GM12878 (cell line): ENCODE measurements at regions not wholly inside any gene's neighbourhood (a gene's known extent, or its start where the extent isn't known, plus 50 kb on each side); places are given as distances from the start of the nearest gene placed in this dataset.

Experiments used
- ATAC-seq: fragments of 200-7000 bp; cut with Tn5 transposase; 3 replicates; pipeline ENCODE4 v1.9.1; 2020; ENCODE audit warnings: mild to moderate bottlenecking, moderate library complexity
- BruUV-seq: library from RNA; stranded (reverse); fragments of 400-500 nt; replicated peaks from 2 replicates; lab custom pipeline; 2021; lab: Mats Ljungman, UMichigan
- CTCF ChIA-PET: fragments of 300-600 bp; sonication (Branson Sonifier 250); formaldehyde crosslinking; extraction: SDS; loops from one replicate; lab custom pipeline; 2021; ENCODE audit warnings: inconsistent platforms; lab: Yijun Ruan, JAX
- POLR2A ChIA-PET: fragments of 350-600 bp; formaldehyde crosslinking; extraction: SDS; loops from one replicate; lab custom pipeline; 2021; ENCODE audit warnings: inconsistent platforms; lab: Charles Lee
- RAD21 ChIA-PET: fragments of 300-600 bp; sonication (Branson Sonifier 250); formaldehyde crosslinking; loops from one replicate; lab custom pipeline; 2023; ENCODE audit warnings: antibody characterized with exemption; ENCODE audit not compliant: unreplicated experiment; lab: Charles Lee
- SMC1A ChIA-PET: fragments of 300-600 bp; sonication (Branson Sonifier 250); formaldehyde crosslinking; loops from one replicate; lab custom pipeline; 2023; ENCODE audit not compliant: unreplicated experiment, uncharacterized antibody; lab: Charles Lee
- DNase-seq: peaks from one replicate; pipeline ENCODE4 v3.0.0-alpha.2; 2011; ENCODE audit warnings: low read depth, low spot score
- FAIRE-seq: peaks from 3 replicates; lab custom pipeline; 2011; peaks lifted over from hg19 to GRCh38; lab: Jason Lieb, UNC
- H2AFZ ChIP-seq: 2 replicates; pipeline ENCODE4 v1.6.0; 2011; ENCODE audit warnings: low read depth, low read length, control low read depth; ENCODE audit not compliant: control insufficient read depth
- H3K27ac ChIP-seq: 2 replicates; pipeline ENCODE4 v1.5.1; 2011; ENCODE audit warnings: control low read depth; ENCODE audit not compliant: control insufficient read depth, insufficient read depth
- H3K27me3 ChIP-seq, 2 experiments: replicated peaks in 1 of 2; 2 replicates each; pipeline versions ENCODE4 v1.6.0 to v1.6.1; 2011; ENCODE audit warnings: low read length in 1 of 2; ENCODE audit not compliant: control insufficient read depth in 2 of 2, insufficient read depth in 2 of 2
- H3K36me3 ChIP-seq, 2 experiments: 2 replicates each; pipeline ENCODE4 v1.5.1; 2011; ENCODE audit warnings: low read length in 1 of 2; ENCODE audit not compliant: control insufficient read depth in 2 of 2, insufficient read depth in 2 of 2
- H3K4me1 ChIP-seq: 2 replicates; pipeline ENCODE4 v1.6.1; 2011; ENCODE audit warnings: mild to moderate bottlenecking, low read length, moderate library complexity, mixed read lengths; ENCODE audit not compliant: control insufficient read depth, insufficient read depth
- H3K4me2 ChIP-seq: 2 replicates; pipeline ENCODE4 v1.6.0; 2011; ENCODE audit warnings: control low read depth; ENCODE audit not compliant: control insufficient read depth, insufficient read depth
- H3K4me3 ChIP-seq: fragments of 200-600 bp; sonication (generic); 2 replicates; pipeline ENCODE4 v1.5.1; 2016
- H3K79me2 ChIP-seq: 2 replicates; pipeline ENCODE4 v1.6.0; 2011; ENCODE audit warnings: low read length; ENCODE audit not compliant: control insufficient read depth, insufficient read depth
- H3K9ac ChIP-seq: 2 replicates; pipeline ENCODE4 v1.8.0; 2011; ENCODE audit warnings: low read length, control low read depth, mixed read lengths; ENCODE audit not compliant: control insufficient read depth, insufficient read depth
- H3K9me3 ChIP-seq: replicated peaks from 3 replicates; pipeline ENCODE4 v1.5.1; 2011; ENCODE audit warnings: mild to moderate bottlenecking, low read length; ENCODE audit not compliant: control insufficient read depth, insufficient read depth
- H4K20me1 ChIP-seq: 2 replicates; pipeline ENCODE4 v1.6.0; 2011; ENCODE audit not compliant: control insufficient read depth, insufficient read depth
- ATF3 ChIP-seq: IDR thresholded peaks from 2 replicates; pipeline ENCODE4 v1.6.1; 2011; ENCODE audit warnings: low read depth, mild to moderate bottlenecking, low read length, moderate library complexity, borderline replicate concordance; ENCODE audit errors: extremely low read depth
- FOXM1 ChIP-seq: IDR thresholded peaks from 2 replicates; pipeline ENCODE4 v1.6.1; 2012; ENCODE audit warnings: low read depth, mild to moderate bottlenecking, inconsistent platforms, low read length, moderate library complexity
- GABPA ChIP-seq: IDR thresholded peaks from 2 replicates; pipeline ENCODE4 v1.6.1; 2014; ENCODE audit warnings: antibody characterized with exemption, low read depth, mild to moderate bottlenecking, inconsistent platforms
- HDGF ChIP-seq: fragments of 450-650 bp; IDR thresholded peaks from 2 replicates; pipeline ENCODE4 v1.6.1; 2016; ENCODE audit warnings: antibody characterized with exemption
- IRF3 ChIP-seq: fragments of 450-650 bp; IDR thresholded peaks from 2 replicates; pipeline ENCODE4 v1.6.1; 2014; ENCODE audit warnings: mild to moderate bottlenecking
- MAX ChIP-seq: IDR thresholded peaks from 2 replicates; pipeline ENCODE4 v1.6.1; 2012; ENCODE audit warnings: low read depth, low read length, improper control_type of control experiment
- MYB ChIP-seq: fragments of 150-350 bp; IDR thresholded peaks from 2 replicates; pipeline ENCODE4 v1.6.1; 2014; ENCODE audit warnings: mild to moderate bottlenecking, low read depth, low read length, borderline replicate concordance
- REST ChIP-seq: IDR thresholded peaks from 2 replicates; pipeline ENCODE4 v1.6.1; 2012; ENCODE audit warnings: mild to moderate bottlenecking, low read depth, low read length
- TAF1 ChIP-seq: IDR thresholded peaks from 2 replicates; pipeline ENCODE4 v1.6.1; 2011; ENCODE audit warnings: mild to moderate bottlenecking, low read depth, low read length, borderline replicate concordance
- TCF7 ChIP-seq: IDR thresholded peaks from 2 replicates; pipeline ENCODE4 v1.6.1; 2014; ENCODE audit warnings: antibody characterized with exemption, borderline replicate concordance
- WGBS: methylation state at CpG from one replicate; pipeline ENCODE4 v1.1.6; 2016; ENCODE audit warnings: low lambda C conversion rate; ENCODE audit not compliant: insufficient replicate concordance, insufficient coverage; ENCODE audit errors: missing lambda C conversion rate; 5-methylcytosine and 5-hydroxymethylcytosine counted together
- in situ Hi-C: fragments of 300-500 bp; cut with MboI; formaldehyde crosslinking; loops from 9 replicates; pipeline ENCODE4 v1.14.3; 2018; ENCODE audit warnings: mixed read lengths
- intact Hi-C: fragments of 100-400 bp; cut with micrococcal nuclease; formaldehyde crosslinking; loops from one replicate; pipeline ENCODE4 v1.14.2; 2022; ENCODE audit not compliant: unreplicated experiment

- no peak overlapping the region for H2AFZ ChIP-seq
- FAIRE-seq = no peak
- no TSS peak for BruUV-seq
- H3K9me3 ChIP-seq = no peaks in the 10 kb centered on the region; the same call in 2 of the 3 replicates
- no peak overlapping the region for H3K9ac ChIP-seq
- POLR2A ChIA-PET = no interaction called here
- intact Hi-C loops = no loop called here
- H4K20me1 ChIP-seq = no peaks in the 10 kb centered on the region
- TF ChIP-seq REST (no peak), TCF7 (no peak), TAF1 (no peak), MYB (no peak), GABPA (no peak), FOXM1 (no peak), IRF3 (no peak), ATF3 (no peak), MAX (no peak), HDGF (no peak)
- no peak overlapping the region for H3K27ac ChIP-seq
- no peaks in the 10 kb centered on the region for H3K36me3 ChIP-seq
- no peaks in the 10 kb centered on the region for H3K4me1 ChIP-seq
- H3K27me3 ChIP-seq = peaks cover 0 to 4% of the 10 kb centered on the region in 2 experiments; a peak in 1 of 4 replicates
- CTCF ChIA-PET = interaction anchor here (0.6 kb wide), 1 partner anchor 746 kb away, joined by 3 read pairs; no protein-coding TSS in a partner anchor
- RAD21 ChIA-PET = no interaction called here
- ATAC-seq = no peak
- DNase-seq = no peak
- 35% methylated on average over 5 of the region's 5 CpGs for WGBS
- no peak overlapping the region for H3K4me3 ChIP-seq
- no peak overlapping the region for H3K4me2 ChIP-seq
- H3K79me2 ChIP-seq = no peaks in the 10 kb centered on the region
- in situ Hi-C loops = no loop called here
- SMC1A ChIA-PET = no interaction called here
Measured at GRCh38 chr22:45069925-45070324, 60.1 kb upstream of the PHF21B start.
